Stomach (tissue), 4 donors: ENCODE measurements at regions not wholly inside any gene's neighbourhood (a gene's known extent, or its start where the extent isn't known, plus 50 kb on each side); places are given as distances from the start of the nearest gene placed in this dataset.

Experiments
- CTCF ChIP-seq, 7 experiments: fragments of 450-650 bp in 4 of 7; fragments of 200-600 bp in 3 of 7; sonication (generic) in 3 of 7; IDR thresholded peaks; one replicate each; pipeline ENCODE4 v1.5.1; 2016 to 2019; ENCODE audit warnings: antibody characterized with exemption in 7 of 7, control low read depth in 2 of 7, mild to moderate bottlenecking in 1 of 7
- EP300 ChIP-seq: sonication (generic); formaldehyde crosslinking; IDR thresholded peaks from one replicate; pipeline ENCODE4 v1.6.1; 2017; ENCODE audit warnings: antibody characterized with exemption

- TF ChIP-seq CTCF (IDR thresholded peaks at IDR 0.05) (no peak), EP300 (no peak)
Observed at GRCh38 chr4:179125870-179126269, 1683.6 kb upstream of the AGA start.
